GM12891 (cell line): ENCODE measurements at regions not wholly inside any gene's neighbourhood (a gene's known extent, or its start where the extent isn't known, plus 50 kb on each side); places are given as distances from the start of the nearest gene placed in this dataset.
"Not testable (repeated sequence)": the region's sequence is repeated elsewhere in the genome, so short reads cannot be mapped to it uniquely, and the experiment has no call there.

Experiments
- POLR2A ChIP-seq: IDR thresholded peaks from 2 replicates; pipeline ENCODE4 v1.6.1; 2011; ENCODE audit warnings: low read depth, low read length, control low read depth
- POLR2AphosphoS5 ChIP-seq: IDR thresholded peaks from 2 replicates; pipeline ENCODE4 v1.6.1; 2011; ENCODE audit warnings: low read depth, low read length, control low read depth
- SPI1 ChIP-seq: IDR thresholded peaks from 2 replicates; pipeline ENCODE4 v1.6.1; 2011; ENCODE audit warnings: low read depth, low read length, control low read depth
- TAF1 ChIP-seq: IDR thresholded peaks from 2 replicates; pipeline ENCODE4 v1.6.1; 2011; ENCODE audit warnings: low read depth, low read length, control low read depth

GRCh38 chr1:83287391-83287790 is 711.5 kb downstream of the TTLL7 start:
- not testable (repeated sequence) for TF ChIP-seq POLR2AphosphoS5, SPI1, POLR2A, TAF1
